GM18498 (cell line): ENCODE measurements at regions not wholly inside any gene's neighbourhood (a gene's known extent, or its start where the extent isn't known, plus 50 kb on each side); places are given as distances from the start of the nearest gene placed in this dataset.
A peak's percentile ranks its signal among the peaks of the same experiment; 100 is the strongest.

Experiments used
- ATAC-seq: cut with Tn5 transposase; IDR thresholded peaks from one replicate; pipeline ENCODE4 v1.9.1; 2021; ENCODE audit warnings: mild to moderate bottlenecking, moderate library complexity; ENCODE audit not compliant: unreplicated experiment

- ATAC-seq: no peak
These were observed 115.0 kb upstream of the DCBLD2 start for GRCh38 chr3:99016452-99016851.

- no peak for ATAC-seq
These were observed 112.4 kb upstream of the DCBLD2 start for GRCh38 chr3:99013777-99014315.

- ATAC-seq: no peak
These were observed 111.6 kb upstream of the DCBLD2 start for GRCh38 chr3:99013077-99013476.

GRCh38 chr3:99012051-99012450 is 110.6 kb upstream of the DCBLD2 start:
- ATAC-seq: peak; percentile 89

- ATAC-seq: no peak
These were observed 108.4 kb upstream of the DCBLD2 start for GRCh38 chr3:99009851-99010250.

- ATAC-seq: no peak
These were observed 105.2 kb upstream of the DCBLD2 start for GRCh38 chr3:99006686-99007085.

- no peak for ATAC-seq
These were observed 98.2 kb upstream of the DCBLD2 start for GRCh38 chr3:98999675-99000074.

GRCh38 chr3:98994128-98994762 is 92.8 kb upstream of the DCBLD2 start:
- ATAC-seq: no peak

- ATAC-seq: no peak
These were observed 89.9 kb upstream of the DCBLD2 start for GRCh38 chr3:98991393-98991792.

- ATAC-seq: no peak
These were observed 89.2 kb upstream of the DCBLD2 start for GRCh38 chr3:98990657-98991056.

GRCh38 chr3:98986073-98986472 is 84.6 kb upstream of the DCBLD2 start:
- no peak for ATAC-seq

GRCh38 chr3:98985431-98985830 is 83.9 kb upstream of the DCBLD2 start:
- ATAC-seq: no peak

- ATAC-seq: no peak
These were observed 82.5 kb upstream of the DCBLD2 start for GRCh38 chr3:98984024-98984423.

GRCh38 chr3:98982351-98982750 is 80.9 kb upstream of the DCBLD2 start:
- ATAC-seq: no peak

- peak; percentile 90 for ATAC-seq
These were observed 79.6 kb upstream of the DCBLD2 start for GRCh38 chr3:98980915-98981596.

GRCh38 chr3:98979296-98979695 is 77.8 kb upstream of the DCBLD2 start:
- ATAC-seq: no peak

GRCh38 chr3:98978068-98978811 is 76.7 kb upstream of the DCBLD2 start:
- ATAC-seq: no peak

GRCh38 chr3:98977520-98977919 is 76.0 kb upstream of the DCBLD2 start:
- peak; percentile 45 for ATAC-seq

GRCh38 chr3:98974442-98974841 is 72.9 kb upstream of the DCBLD2 start:
- ATAC-seq: no peak

GRCh38 chr3:98972720-98973119 is 71.2 kb upstream of the DCBLD2 start:
- ATAC-seq: no peak

- ATAC-seq: no peak
These were observed 70.7 kb upstream of the DCBLD2 start for GRCh38 chr3:98972155-98972554.

GRCh38 chr3:98971169-98971681 is 69.7 kb upstream of the DCBLD2 start:
- ATAC-seq: no peak
